Thyroid gland (tissue), 4 donors: ENCODE measurements at regions not wholly inside any gene's neighbourhood (a gene's known extent, or its start where the extent isn't known, plus 50 kb on each side); places are given as distances from the start of the nearest gene placed in this dataset.

ENCODE experiments used
- DNase-seq, 2 donors: peaks; one replicate each; pipeline ENCODE4 v3.0.0-alpha.2; 2019
- H3K27ac ChIP-seq, 3 donors: fragments of 200-600 bp; sonication (generic); 1 replicate in 2 of 3; 2 replicates in 1 of 3; pipeline ENCODE4 v1.5.1; 2016 to 2019; ENCODE audit warnings: mild to moderate bottlenecking in 1 of 3, moderate library complexity in 1 of 3
- H3K27me3 ChIP-seq: fragments of 200-600 bp; sonication (generic); one replicate; pipeline ENCODE4 v1.5.1; 2019
- H3K36me3 ChIP-seq, 2 donors: fragments of 200-600 bp; sonication (generic); one replicate each; pipeline ENCODE4 v1.5.1; 2016 to 2019
- H3K4me1 ChIP-seq, 2 donors: fragments of 200-600 bp; sonication (generic); one replicate each; pipeline ENCODE4 v1.5.1; 2017 to 2019
- H3K4me3 ChIP-seq, 3 donors: fragments of 200-600 bp; sonication (generic); replicated peaks in 1 of 3; 1 replicate in 2 of 3; 2 replicates in 1 of 3; pipeline ENCODE4 v1.5.1; 2016; ENCODE audit warnings: mild to moderate bottlenecking in 1 of 3
- H3K9me3 ChIP-seq: fragments of 200-600 bp; sonication (generic); one replicate; pipeline ENCODE4 v1.5.1; 2017
- CTCF ChIP-seq, 6 experiments: fragments of 200-600 bp in 3 of 6; fragments of 450-650 bp in 3 of 6; sonication (generic) in 3 of 6; IDR thresholded peaks; one replicate each; pipeline ENCODE4 v1.5.1; 2016 to 2019; ENCODE audit warnings: antibody characterized with exemption in 6 of 6, mild to moderate bottlenecking in 2 of 6, inconsistent platforms in 1 of 6, moderate library complexity in 1 of 6
- POLR2A ChIP-seq, 2 donors: fragments of 450-650 bp; IDR thresholded peaks; one replicate each; pipeline ENCODE4 v1.6.1; 2017; ENCODE audit warnings: antibody characterized with exemption in 2 of 2, mild to moderate bottlenecking in 2 of 2, moderate library complexity in 1 of 2
- WGBS, 2 donors: methylation state at CpG; one replicate each; pipeline ENCODE4 v1.1.5; 2017; 5-methylcytosine and 5-hydroxymethylcytosine counted together
- intact Hi-C: fragments of 100-400 bp; cut with DNase I; formaldehyde crosslinking; loops from one replicate; pipeline ENCODE4 v1.15.1; 2023

- Histone ChIP-seq H3K27me3 (no peaks in the 10 kb centered on the region), H3K4me1 (no peaks in the 10 kb centered on the region), H3K36me3 (no peaks in the 10 kb centered on the region), H3K27ac (no peak overlapping the region), H3K4me3 (no peak overlapping the region), H3K9me3 (no peaks in the 10 kb centered on the region)
- WGBS, 2 donors, result 72 to 75% methylated on average over 6 of the region's 6 CpGs
- no peak for DNase-seq
- intact Hi-C loops, result no loop called here
- TF ChIP-seq CTCF (IDR thresholded peaks at IDR 0.05) (no peak), POLR2A (IDR thresholded peaks at IDR 0.05) (no peak)
Measured at GRCh38 chr5:82419559-82420332, 141.6 kb upstream of the RPS23 start.

GRCh38 chr5:82418608-82418950 is 140.4 kb upstream of the RPS23 start:
- no peak for DNase-seq
- Histone ChIP-seq H3K4me1 (no peaks in the 10 kb centered on the region), H3K27me3 (no peaks in the 10 kb centered on the region), H3K4me3 (no peak overlapping the region), H3K27ac (no peak overlapping the region), H3K9me3 (no peaks in the 10 kb centered on the region), H3K36me3 (no peaks in the 10 kb centered on the region)
- intact Hi-C loops, result no loop called here
- TF ChIP-seq CTCF (IDR thresholded peaks at IDR 0.05) (no peak), POLR2A (IDR thresholded peaks at IDR 0.05) (no peak)
- 47 to 50% methylated on average over 2 of the region's 2 CpGs for WGBS, 2 donors

GRCh38 chr5:82417776-82418607 is 139.8 kb upstream of the RPS23 start:
- H3K4me3 ChIP-seq, result no peak overlapping the region
- no peak overlapping the region for H3K27ac ChIP-seq
- DNase-seq, result no peak
- intact Hi-C loops, result no loop called here
- no peaks in the 10 kb centered on the region for H3K4me1 ChIP-seq
- no peaks in the 10 kb centered on the region for H3K36me3 ChIP-seq
- TF ChIP-seq POLR2A (IDR thresholded peaks at IDR 0.05) (no peak), CTCF (IDR thresholded peaks at IDR 0.05) (no peak)
- WGBS, 2 donors, result 74 to 76% methylated on average over 11 of the region's 11 CpGs
- no peaks in the 10 kb centered on the region for H3K27me3 ChIP-seq
- H3K9me3 ChIP-seq, result no peaks in the 10 kb centered on the region

- intact Hi-C loops, result no loop called here
- H3K9me3 ChIP-seq, result no peaks in the 10 kb centered on the region
- H3K4me1 ChIP-seq, result no peaks in the 10 kb centered on the region
- no peaks in the 10 kb centered on the region for H3K36me3 ChIP-seq
- WGBS, 2 donors, result 70% methylated on average over 4 of the region's 4 CpGs
- H3K27me3 ChIP-seq, result no peaks in the 10 kb centered on the region
- no peak overlapping the region for H3K27ac ChIP-seq
- no peak for DNase-seq
- H3K4me3 ChIP-seq, result no peak overlapping the region
- TF ChIP-seq CTCF (IDR thresholded peaks at IDR 0.05) (no peak), POLR2A (IDR thresholded peaks at IDR 0.05) (no peak)
Measured at GRCh38 chr5:82416512-82416911, 138.4 kb upstream of the RPS23 start.

GRCh38 chr5:82414041-82414388 is 135.9 kb upstream of the RPS23 start:
- TF ChIP-seq CTCF (IDR thresholded peaks at IDR 0.05) (no peak), POLR2A (IDR thresholded peaks at IDR 0.05) (no peak)
- intact Hi-C loops, result no loop called here

More at GRCh38 chr5:82414041-82414388, 135.9 kb upstream of the RPS23 start:
- Histone ChIP-seq H3K4me3 (no peak overlapping the region), H3K36me3 (no peaks in the 10 kb centered on the region), H3K9me3 (no peaks in the 10 kb centered on the region), H3K4me1 (no peaks in the 10 kb centered on the region), H3K27me3 (no peaks in the 10 kb centered on the region), H3K27ac (no peak overlapping the region)
- no peak for DNase-seq
